ENCODE measurements at regions not wholly inside any gene's neighbourhood (a gene's known extent, or its start where the extent isn't known, plus 50 kb on each side); places are given as distances from the start of the nearest gene placed in this dataset.

GRCh38 chr6:102686461-102686860, 1293.0 kb downstream of the GRIK2 start:
- TF ChIP-seq CTCF (IDR thresholded peaks at IDR 0.05; ENCODE audit: extremely low read depth, missing control alignments), result no peak

GRCh38 chr6:102680413-102680812, 1286.9 kb downstream of the GRIK2 start:
- no peak for DNase-seq (ENCODE audit: low spot score)
- TF ChIP-seq CTCF (IDR thresholded peaks at IDR 0.05; ENCODE audit: extremely low read depth, missing control alignments), result no peak

More at GRCh38 chr6:102686461-102686860, 1293.0 kb downstream of the GRIK2 start:
- no peak for DNase-seq (ENCODE audit: low spot score)

GRCh38 chr6:102679865-102680264, 1286.4 kb downstream of the GRIK2 start:
- DNase-seq (ENCODE audit: low spot score), result no peak
- no peak for TF ChIP-seq CTCF (IDR thresholded peaks at IDR 0.05; ENCODE audit: extremely low read depth, missing control alignments)

GRCh38 chr6:102677225-102677624, 1283.7 kb downstream of the GRIK2 start:
- no peak for TF ChIP-seq CTCF (IDR thresholded peaks at IDR 0.05; ENCODE audit: extremely low read depth, missing control alignments)
- DNase-seq (ENCODE audit: low spot score), result no peak

GRCh38 chr6:102670735-102671134, 1277.2 kb downstream of the GRIK2 start:
- DNase-seq (ENCODE audit: low spot score), result no peak
- no peak for TF ChIP-seq CTCF (IDR thresholded peaks at IDR 0.05; ENCODE audit: extremely low read depth, missing control alignments)

- no peak for DNase-seq (ENCODE audit: low spot score)
- TF ChIP-seq CTCF (IDR thresholded peaks at IDR 0.05; ENCODE audit: extremely low read depth, missing control alignments), result no peak
Observed at GRCh38 chr6:102662851-102663250, 1269.3 kb downstream of the GRIK2 start.

GRCh38 chr6:102660303-102660702, 1266.8 kb downstream of the GRIK2 start:
- TF ChIP-seq CTCF (IDR thresholded peaks at IDR 0.05; ENCODE audit: extremely low read depth, missing control alignments), result no peak
- DNase-seq (ENCODE audit: low spot score), result no peak
